Fibroblast of mammary gland (primary cell): ENCODE measurements at regions not wholly inside any gene's neighbourhood (a gene's known extent, or its start where the extent isn't known, plus 50 kb on each side); places are given as distances from the start of the nearest gene placed in this dataset.

Experiments
- DNase-seq: peaks from one replicate; pipeline ENCODE4 v3.0.0-alpha.2; 2010; ENCODE audit warnings: low read depth
- H3K4me3 ChIP-seq: 2 replicates; pipeline ENCODE4 v1.5.1; 2011; ENCODE audit warnings: low read depth, mild to moderate bottlenecking, low read length, moderate library complexity; ENCODE audit not compliant: control insufficient read depth
- CTCF ChIP-seq: conservative IDR thresholded peaks from 2 replicates; pipeline ENCODE4 v1.5.1; 2011; ENCODE audit warnings: low read depth, low read length, inconsistent platforms; ENCODE audit not compliant: control insufficient read depth, insufficient read depth

- no peak for TF ChIP-seq CTCF
- H3K4me3 ChIP-seq: no peak overlapping the region
- DNase-seq: no peak
Observed at GRCh38 chr5:176170084-176170483, 68.1 kb upstream of the SIMC1 start.

GRCh38 chr5:176171171-176171760, 67.0 kb upstream of the SIMC1 start:
- TF ChIP-seq CTCF: no peak
- DNase-seq: no peak
- no peak overlapping the region for H3K4me3 ChIP-seq

- TF ChIP-seq CTCF: no peak
- no peak overlapping the region for H3K4me3 ChIP-seq
- DNase-seq: no peak
Observed at GRCh38 chr5:176172246-176172645, 66.0 kb upstream of the SIMC1 start.

GRCh38 chr5:176173647-176174046, 64.6 kb upstream of the SIMC1 start:
- H3K4me3 ChIP-seq: no peak overlapping the region
- no peak for DNase-seq
- no peak for TF ChIP-seq CTCF

GRCh38 chr5:176174345-176175025, 63.7 kb upstream of the SIMC1 start:
- DNase-seq: no peak
- no peak for TF ChIP-seq CTCF
- no peak overlapping the region for H3K4me3 ChIP-seq

GRCh38 chr5:176175101-176175852, 62.9 kb upstream of the SIMC1 start:
- no peak for DNase-seq
- no peak for TF ChIP-seq CTCF
- no peak overlapping the region for H3K4me3 ChIP-seq
